ENCODE measurements at regions not wholly inside any gene's neighbourhood (a gene's known extent, or its start where the extent isn't known, plus 50 kb on each side); places are given as distances from the start of the nearest gene placed in this dataset.
A peak's percentile ranks its signal among the peaks of the same experiment; 100 is the strongest.

DNA sequence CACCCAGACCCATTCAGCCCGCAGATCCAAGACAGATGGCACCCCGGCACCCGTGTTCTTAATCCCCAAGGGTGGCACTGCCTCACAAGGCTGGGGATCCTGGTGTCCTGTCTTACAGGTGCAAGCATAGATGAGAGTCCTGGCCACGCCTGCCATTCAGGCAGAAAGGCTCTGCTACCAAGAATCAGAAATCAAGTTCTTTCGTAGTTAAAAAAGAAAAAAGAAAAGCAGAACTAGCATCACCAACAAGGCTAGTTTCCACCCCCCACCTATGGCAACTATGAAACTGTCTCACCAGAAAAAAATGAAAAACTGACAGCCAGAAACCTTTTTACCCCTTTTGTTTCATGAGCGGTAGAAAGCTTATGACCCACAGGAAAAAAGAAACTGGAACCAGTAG, 170.4 kb downstream of the SYK start:
- peak; percentile 65 for ATAC-seq
- no peaks in the 10 kb centered on the region for H3K27me3 Mint-ChIP-seq
- H3K9me3 Mint-ChIP-seq, result no peaks in the 10 kb centered on the region
- no peaks in the 10 kb centered on the region for H3K36me3 Mint-ChIP-seq
- H3K27ac Mint-ChIP-seq, result peak overlapping the region; percentile 76
- H3K4me3 Mint-ChIP-seq, result peak overlapping the region; percentile 11
- H3K4me1 Mint-ChIP-seq, result peaks cover 24% of the 10 kb centered on the region

GRCh38 chr9:90974016-90974415, 172.4 kb downstream of the SYK start:
- Mint-ChIP-seq H3K4me3 (no peak overlapping the region), H3K4me1 (peaks cover 22% of the 10 kb centered on the region), H3K27ac (peak overlapping the region; percentile 3), H3K9me3 (no peaks in the 10 kb centered on the region), H3K27me3 (peaks cover 1% of the 10 kb centered on the region), H3K36me3 (no peaks in the 10 kb centered on the region)
- ATAC-seq, result no peak

DNA sequence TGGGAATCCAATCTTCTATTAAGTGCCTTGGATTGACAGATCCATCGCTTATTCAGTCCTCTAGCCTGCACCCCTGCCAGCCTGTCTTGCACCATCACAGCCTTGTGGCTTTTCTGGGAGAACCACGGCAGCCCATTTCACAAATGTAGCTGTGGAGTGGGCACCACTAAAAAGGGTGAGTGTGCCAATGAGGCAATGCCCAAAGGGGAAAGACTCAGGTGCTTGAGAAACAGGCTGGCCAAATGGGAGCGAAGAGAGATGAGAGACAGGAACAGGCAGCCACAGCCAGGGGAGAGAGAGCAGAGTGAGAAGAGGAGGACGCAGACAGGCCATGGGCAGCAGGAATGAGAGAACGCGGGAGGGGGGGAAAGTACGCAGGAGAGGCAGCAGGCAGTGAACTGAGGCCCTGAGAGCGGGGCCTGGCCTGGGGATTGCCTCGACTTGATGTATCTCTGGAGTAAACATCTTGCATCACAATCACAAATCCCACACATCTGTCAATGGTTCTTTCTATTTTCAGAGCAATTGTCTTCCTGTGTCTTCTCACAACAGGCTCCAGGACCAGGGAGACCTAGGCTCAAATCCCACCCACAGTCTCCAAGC, 173.1 kb downstream of the SYK start:
- Mint-ChIP-seq H3K4me3 (no peak overlapping the region), H3K9me3 (no peaks in the 10 kb centered on the region), H3K4me1 (peaks cover 22% of the 10 kb centered on the region), H3K27ac (peak overlapping the region; percentile 3), H3K36me3 (no peaks in the 10 kb centered on the region), H3K27me3 (peaks cover 8% of the 10 kb centered on the region)
- ATAC-seq, result no peak

GRCh38 chr9:90975781-90976538, 174.3 kb downstream of the SYK start:
- ATAC-seq, result no peak
- H3K27me3 Mint-ChIP-seq, result peaks cover 9% of the 10 kb centered on the region
- no peak overlapping the region for H3K27ac Mint-ChIP-seq
- no peak overlapping the region for H3K4me3 Mint-ChIP-seq
- no peaks in the 10 kb centered on the region for H3K36me3 Mint-ChIP-seq
- H3K4me1 Mint-ChIP-seq, result peaks cover 22% of the 10 kb centered on the region
- H3K9me3 Mint-ChIP-seq, result no peaks in the 10 kb centered on the region

DNA sequence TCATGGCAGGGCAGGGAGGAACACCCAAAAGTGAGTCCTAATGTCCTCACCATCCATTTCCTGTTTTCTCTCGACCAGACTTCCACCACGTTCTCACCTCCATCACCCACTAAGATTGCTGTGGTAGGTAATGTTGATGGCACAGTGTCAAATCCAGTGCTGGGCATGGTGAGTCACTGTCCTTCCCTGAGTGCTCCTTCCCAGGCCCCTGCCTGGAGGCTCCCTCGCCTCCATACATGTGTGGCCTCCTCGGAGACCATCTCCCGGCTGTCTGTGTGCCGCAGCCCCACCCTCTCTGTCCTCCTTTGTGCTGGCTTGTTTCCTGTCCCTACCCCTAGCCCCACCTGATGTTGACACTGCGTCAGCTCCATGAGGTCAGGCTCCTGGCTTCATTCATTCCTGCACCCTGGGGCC, 177.5 kb downstream of the SYK start:
- peaks cover 9% of the 10 kb centered on the region for H3K27me3 Mint-ChIP-seq
- no peaks in the 10 kb centered on the region for H3K9me3 Mint-ChIP-seq
- H3K36me3 Mint-ChIP-seq, result no peaks in the 10 kb centered on the region
- peak overlapping the region; percentile 15 for H3K27ac Mint-ChIP-seq
- peaks cover 6% of the 10 kb centered on the region for H3K4me1 Mint-ChIP-seq
- ATAC-seq, result peak; percentile 24
- no peak overlapping the region for H3K4me3 Mint-ChIP-seq

- Mint-ChIP-seq H3K4me3 (no peak overlapping the region), H3K27ac (peak overlapping the region; percentile 15), H3K27me3 (peaks cover 9% of the 10 kb centered on the region), H3K36me3 (no peaks in the 10 kb centered on the region), H3K9me3 (no peaks in the 10 kb centered on the region), H3K4me1 (peaks cover 2% of the 10 kb centered on the region)
- no peak for ATAC-seq
These were observed 178.0 kb downstream of the SYK start for GRCh38 chr9:90979639-90980038.

GRCh38 chr9:90981726-90982125, 180.1 kb downstream of the SYK start:
- Mint-ChIP-seq H3K36me3 (no peaks in the 10 kb centered on the region), H3K27ac (no peak overlapping the region), H3K4me1 (no peaks in the 10 kb centered on the region), H3K4me3 (no peak overlapping the region), H3K27me3 (peaks cover 9% of the 10 kb centered on the region), H3K9me3 (no peaks in the 10 kb centered on the region)
- no peak for ATAC-seq

- Mint-ChIP-seq H3K27ac (no peak overlapping the region), H3K4me1 (no peaks in the 10 kb centered on the region), H3K4me3 (no peak overlapping the region), H3K9me3 (no peaks in the 10 kb centered on the region), H3K36me3 (no peaks in the 10 kb centered on the region), H3K27me3 (peaks cover 9% of the 10 kb centered on the region)
- no peak for ATAC-seq
These were observed 181.8 kb downstream of the SYK start for GRCh38 chr9:90983394-90983793.

DNA sequence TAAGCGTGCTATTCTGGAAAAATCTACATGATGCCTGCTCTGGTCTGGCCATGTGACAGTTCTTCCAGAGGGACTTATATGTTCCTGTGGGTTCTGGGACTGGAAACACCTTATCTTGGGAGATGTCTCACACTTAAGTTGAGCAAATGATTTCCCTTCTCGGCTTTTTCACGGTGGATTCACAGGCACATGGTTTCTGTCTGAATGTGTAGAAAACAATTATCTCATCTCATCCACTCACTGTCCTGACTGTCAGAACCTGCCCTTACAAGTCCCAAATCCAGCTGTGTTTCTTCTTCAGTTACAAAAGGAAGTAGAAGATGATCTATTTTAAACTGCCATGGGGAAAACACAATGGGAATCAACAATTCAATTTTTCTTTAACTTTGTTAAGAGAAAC, 184.0 kb downstream of the SYK start:
- ATAC-seq, result no peak
- Mint-ChIP-seq H3K4me1 (no peaks in the 10 kb centered on the region), H3K4me3 (no peak overlapping the region), H3K27me3 (no peaks in the 10 kb centered on the region), H3K27ac (no peak overlapping the region), H3K9me3 (peaks cover 4% of the 10 kb centered on the region), H3K36me3 (no peaks in the 10 kb centered on the region)

DNA sequence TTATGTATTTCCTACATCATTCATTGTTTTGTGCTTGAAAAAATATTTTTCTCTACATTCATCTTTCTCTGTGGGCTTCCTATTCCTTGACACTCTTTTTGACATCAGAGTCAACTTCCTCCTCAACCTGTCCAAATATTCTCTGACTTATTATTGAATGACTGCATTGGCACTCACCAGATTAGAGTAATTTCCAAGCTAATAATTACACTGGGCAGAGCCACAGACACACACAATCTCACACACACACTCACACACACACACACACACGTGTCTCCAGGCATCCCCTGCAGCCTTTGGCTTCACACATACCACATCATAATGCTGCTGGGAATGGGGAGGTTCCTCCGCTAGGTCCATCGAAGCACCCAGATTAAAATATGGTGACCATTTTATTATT, 184.5 kb downstream of the SYK start:
- H3K27me3 Mint-ChIP-seq, result no peaks in the 10 kb centered on the region

GRCh38 chr9:90987566-90987965, 185.9 kb downstream of the SYK start:
- no peak for ATAC-seq
- Mint-ChIP-seq H3K9me3 (peaks cover 9% of the 10 kb centered on the region), H3K27me3 (no peaks in the 10 kb centered on the region), H3K27ac (no peak overlapping the region), H3K4me3 (no peak overlapping the region), H3K4me1 (no peaks in the 10 kb centered on the region), H3K36me3 (no peaks in the 10 kb centered on the region)

More for the DNA sequence above, 184.5 kb downstream of the SYK start:
- no peaks in the 10 kb centered on the region for H3K4me1 Mint-ChIP-seq
- H3K4me3 Mint-ChIP-seq, result no peak overlapping the region
- no peak overlapping the region for H3K27ac Mint-ChIP-seq
- ATAC-seq, result no peak
- peaks cover 5% of the 10 kb centered on the region for H3K9me3 Mint-ChIP-seq
- H3K36me3 Mint-ChIP-seq, result no peaks in the 10 kb centered on the region

GRCh38 chr9:90988318-90988717, 186.7 kb downstream of the SYK start:
- H3K27ac Mint-ChIP-seq, result no peak overlapping the region
- H3K27me3 Mint-ChIP-seq, result no peaks in the 10 kb centered on the region
- no peak overlapping the region for H3K4me3 Mint-ChIP-seq
- ATAC-seq, result no peak
- H3K9me3 Mint-ChIP-seq, result peaks cover 9% of the 10 kb centered on the region
- H3K4me1 Mint-ChIP-seq, result no peaks in the 10 kb centered on the region
- no peaks in the 10 kb centered on the region for H3K36me3 Mint-ChIP-seq

- peaks cover 9% of the 10 kb centered on the region for H3K9me3 Mint-ChIP-seq
- ATAC-seq, result no peak
- no peak overlapping the region for H3K27ac Mint-ChIP-seq
- H3K36me3 Mint-ChIP-seq, result no peaks in the 10 kb centered on the region
- no peaks in the 10 kb centered on the region for H3K27me3 Mint-ChIP-seq
- no peaks in the 10 kb centered on the region for H3K4me1 Mint-ChIP-seq
- H3K4me3 Mint-ChIP-seq, result no peak overlapping the region
These were observed 190.3 kb downstream of the SYK start for GRCh38 chr9:90991953-90992352.

DNA sequence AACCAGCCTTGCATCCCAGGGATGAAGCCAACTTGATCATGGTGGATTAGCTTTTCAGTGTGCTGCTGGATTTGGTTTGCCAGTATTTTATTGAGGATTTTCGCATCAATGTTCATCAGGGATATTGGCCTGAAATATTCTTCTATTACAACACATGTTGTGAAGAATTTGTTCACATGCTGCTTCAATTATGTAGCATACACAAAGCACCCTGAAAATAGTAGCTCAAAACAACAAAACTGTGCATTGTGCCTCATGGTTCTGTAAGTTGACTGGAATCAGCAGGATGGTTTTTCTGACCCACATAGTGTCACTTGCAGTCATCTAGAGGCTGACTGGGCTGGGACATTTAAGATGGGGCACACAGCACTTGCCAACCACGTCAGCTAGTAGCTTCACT, 193.9 kb downstream of the SYK start:
- Mint-ChIP-seq H3K27ac (no peak overlapping the region), H3K27me3 (no peaks in the 10 kb centered on the region), H3K9me3 (peaks cover 5% of the 10 kb centered on the region), H3K4me3 (no peak overlapping the region), H3K36me3 (no peaks in the 10 kb centered on the region), H3K4me1 (no peaks in the 10 kb centered on the region)
- ATAC-seq, result no peak

DNA sequence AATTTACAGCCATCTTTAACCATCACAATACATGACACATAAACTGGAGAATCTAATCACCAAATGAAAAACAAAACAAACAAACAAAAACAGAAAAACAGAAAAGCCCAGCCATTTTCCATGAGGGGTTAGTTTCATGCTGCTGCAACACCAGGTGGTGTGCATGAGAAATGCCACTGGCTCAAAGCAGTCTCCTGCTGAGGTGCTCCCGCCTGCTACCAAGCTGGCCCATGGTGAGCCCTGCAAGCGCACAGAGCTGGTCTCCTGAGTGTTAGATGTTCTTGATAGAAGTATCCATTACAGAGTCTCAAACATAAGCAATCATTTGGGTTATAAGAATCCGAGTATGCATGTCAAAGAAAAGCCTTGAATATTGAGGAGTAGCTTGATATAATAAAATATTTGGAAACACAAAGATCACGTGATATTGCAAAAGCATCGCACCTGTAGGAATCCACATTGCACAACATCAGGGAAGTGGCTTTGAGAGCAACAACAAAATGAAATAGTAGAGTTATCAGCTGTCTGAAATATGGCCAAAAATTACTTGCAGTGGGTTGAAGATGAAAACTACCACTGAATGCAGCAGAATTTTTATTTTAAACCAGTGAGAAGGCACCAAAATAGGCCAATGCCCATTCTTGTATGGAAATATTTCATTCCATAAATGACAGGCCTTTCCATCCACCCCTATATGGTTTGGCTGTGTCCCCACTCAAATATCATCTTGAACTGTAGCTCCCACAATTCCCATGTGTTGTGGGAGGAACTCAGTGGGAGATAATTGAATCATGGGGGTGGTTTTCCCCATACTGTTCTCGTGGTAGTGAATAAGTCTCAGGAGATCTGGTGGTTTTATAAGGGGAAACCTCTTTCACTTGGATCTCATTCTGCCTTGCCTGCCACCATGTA, 194.8 kb downstream of the SYK start:
- no peak overlapping the region for H3K27ac Mint-ChIP-seq
- no peaks in the 10 kb centered on the region for H3K27me3 Mint-ChIP-seq
- no peaks in the 10 kb centered on the region for H3K36me3 Mint-ChIP-seq
- no peaks in the 10 kb centered on the region for H3K4me1 Mint-ChIP-seq
- H3K4me3 Mint-ChIP-seq, result no peak overlapping the region
- no peak for ATAC-seq
- H3K9me3 Mint-ChIP-seq, result peaks cover 1% of the 10 kb centered on the region

Measured in stimulated activated memory B cell treated with anti-CD40 and anti-IgM and Interleukin-4, amounts not matched to agents 10 μg/mL and 1 μg/mL and 100 μg/mL, for 72 hours (primary cell).